ENCODE measurements at regions not wholly inside any gene's neighbourhood (a gene's known extent, or its start where the extent isn't known, plus 50 kb on each side); places are given as distances from the start of the nearest gene placed in this dataset.

- TF ChIP-seq, protein P1, sequence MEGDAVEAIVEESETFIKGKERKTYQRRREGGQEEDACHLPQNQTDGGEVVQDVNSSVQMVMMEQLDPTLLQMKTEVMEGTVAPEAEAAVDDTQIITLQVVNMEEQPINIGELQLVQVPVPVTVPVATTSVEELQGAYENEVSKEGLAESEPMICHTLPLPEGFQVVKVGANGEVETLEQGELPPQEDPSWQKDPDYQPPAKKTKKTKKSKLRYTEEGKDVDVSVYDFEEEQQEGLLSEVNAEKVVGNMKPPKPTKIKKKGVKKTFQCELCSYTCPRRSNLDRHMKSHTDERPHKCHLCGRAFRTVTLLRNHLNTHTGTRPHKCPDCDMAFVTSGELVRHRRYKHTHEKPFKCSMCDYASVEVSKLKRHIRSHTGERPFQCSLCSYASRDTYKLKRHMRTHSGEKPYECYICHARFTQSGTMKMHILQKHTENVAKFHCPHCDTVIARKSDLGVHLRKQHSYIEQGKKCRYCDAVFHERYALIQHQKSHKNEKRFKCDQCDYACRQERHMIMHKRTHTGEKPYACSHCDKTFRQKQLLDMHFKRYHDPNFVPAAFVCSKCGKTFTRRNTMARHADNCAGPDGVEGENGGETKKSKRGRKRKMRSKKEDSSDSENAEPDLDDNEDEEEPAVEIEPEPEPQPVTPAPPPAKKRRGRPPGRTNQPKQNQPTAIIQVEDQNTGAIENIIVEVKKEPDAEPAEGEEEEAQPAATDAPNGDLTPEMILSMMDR (IDR thresholded peaks at IDR 0.05), result no peak
- TF ChIP-seq POLR2A (IDR thresholded peaks at IDR 0.05), result no peak
Measured at GRCh38 chrX:10781847-10782530, 161.6 kb upstream of the MID1 start.
